HG03575 (cell line): ENCODE measurements at regions not wholly inside any gene's neighbourhood (a gene's known extent, or its start where the extent isn't known, plus 50 kb on each side); places are given as distances from the start of the nearest gene placed in this dataset.

Source experiments
- ATAC-seq: cut with Tn5 transposase; IDR thresholded peaks from one replicate; pipeline ENCODE4 v1.9.1; 2021; ENCODE audit not compliant: unreplicated experiment, insufficient number of reproducible peaks, low FRiP score; ENCODE audit errors: extremely low read depth

DNA sequence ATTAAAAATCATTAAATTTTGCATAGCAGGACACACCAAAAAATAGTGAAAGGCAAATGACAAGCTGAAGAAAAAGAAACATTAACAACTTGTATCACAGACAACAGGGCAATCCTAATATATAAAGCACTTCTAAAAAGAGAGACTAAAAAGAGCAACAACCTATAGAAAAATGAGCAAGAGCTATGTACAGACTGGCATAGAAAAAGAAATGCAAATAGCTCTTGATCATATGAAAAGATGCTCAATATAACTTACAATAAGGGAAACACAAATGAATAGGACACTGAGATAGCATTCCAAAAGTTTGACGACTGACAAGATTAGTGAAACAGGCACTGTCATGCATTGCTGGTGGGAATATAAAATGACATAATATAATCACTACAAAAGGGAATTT is 235.9 kb downstream of the SEC61B start:
- ATAC-seq = no peak

DNA sequence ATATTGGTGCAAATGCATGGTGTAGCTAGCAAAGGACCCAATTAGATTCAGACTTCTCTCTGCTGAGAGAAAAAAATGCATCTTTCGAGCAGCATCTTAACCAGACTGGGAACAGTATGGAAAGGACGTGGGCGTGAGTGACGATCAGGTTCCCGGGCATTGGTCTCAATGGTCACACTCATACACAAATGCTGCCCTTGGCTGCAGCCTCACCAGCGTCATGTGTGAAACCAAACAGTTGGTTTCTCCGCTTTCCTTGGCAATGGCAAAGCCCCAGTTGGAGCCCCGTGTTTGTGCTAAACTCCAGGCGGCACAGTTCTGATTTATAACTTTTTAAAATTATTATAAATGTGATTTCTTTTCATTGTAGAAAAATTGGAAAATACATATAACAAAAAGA is 237.8 kb downstream of the SEC61B start:
- ATAC-seq = no peak

DNA sequence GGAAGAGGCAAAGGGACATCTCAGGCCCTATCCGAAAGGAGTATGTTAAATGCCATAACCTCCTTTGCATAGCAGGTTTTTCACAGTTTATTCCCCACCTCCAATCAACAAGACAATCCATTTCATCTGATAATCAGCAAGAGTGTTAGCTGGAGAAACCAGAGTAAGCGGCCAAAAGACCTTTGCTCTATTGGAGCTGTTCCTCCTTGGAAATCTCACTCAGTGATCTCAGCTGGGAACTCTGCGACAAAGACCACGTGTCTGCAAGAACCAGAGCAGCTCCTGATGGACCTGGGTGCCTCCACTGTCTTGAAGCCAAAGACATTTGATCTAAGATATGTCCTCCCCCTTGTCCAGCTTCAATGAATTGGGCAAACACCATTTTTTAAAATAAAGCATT is 241.0 kb downstream of the SEC61B start:
- ATAC-seq = no peak

DNA sequence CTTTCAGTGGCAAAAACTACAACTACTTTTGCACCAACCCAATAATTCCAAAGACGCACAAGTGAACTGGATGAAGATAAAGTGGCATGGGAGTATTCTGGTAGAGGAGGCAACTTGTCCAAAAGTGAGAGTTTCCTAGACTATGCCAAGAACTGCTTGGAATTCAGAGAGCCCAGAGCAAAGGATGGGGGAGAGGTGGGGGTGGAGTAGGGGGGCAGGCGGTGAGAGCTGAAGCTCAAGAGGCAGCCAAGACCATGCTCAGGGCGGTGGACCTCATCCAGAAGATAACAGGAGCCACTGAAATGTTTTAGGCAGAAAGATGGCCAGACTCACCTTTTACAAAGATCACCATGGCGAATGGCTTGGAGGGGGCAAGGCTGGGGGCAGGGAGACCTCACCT is 242.5 kb downstream of the SEC61B start:
- ATAC-seq = no peak

DNA sequence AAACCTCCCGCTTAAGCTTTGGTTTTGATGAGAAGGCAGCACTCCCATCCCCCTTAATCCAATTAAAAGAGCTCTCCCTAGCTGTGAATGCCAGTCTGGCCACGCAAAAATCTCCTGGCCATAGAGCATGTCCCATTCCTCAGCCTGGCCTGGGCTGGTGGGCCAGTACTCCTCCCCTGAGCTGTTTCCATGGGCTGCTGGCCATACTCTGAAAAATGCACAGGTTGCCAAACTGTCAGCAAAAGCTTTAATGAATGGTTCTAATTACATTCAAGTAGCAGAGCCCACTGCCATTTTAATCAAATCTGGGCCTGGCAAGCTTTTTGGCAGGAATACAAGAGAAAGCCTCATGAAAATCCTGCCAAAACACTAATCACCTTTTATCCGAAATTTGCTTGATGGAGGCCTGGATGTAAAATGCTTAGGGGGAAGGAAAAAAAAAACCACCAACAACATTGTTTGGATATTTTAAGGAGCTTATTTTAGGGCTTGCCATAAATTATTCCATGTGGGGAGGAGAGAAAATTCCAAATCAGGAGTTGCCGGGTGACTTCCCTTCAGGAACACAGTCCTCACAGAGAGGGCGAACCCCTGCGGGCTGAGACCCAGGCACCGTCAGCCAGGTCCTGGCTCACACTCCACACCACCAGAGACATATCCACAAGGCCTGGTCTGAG is 243.3 kb downstream of the SEC61B start:
- ATAC-seq = no peak

DNA sequence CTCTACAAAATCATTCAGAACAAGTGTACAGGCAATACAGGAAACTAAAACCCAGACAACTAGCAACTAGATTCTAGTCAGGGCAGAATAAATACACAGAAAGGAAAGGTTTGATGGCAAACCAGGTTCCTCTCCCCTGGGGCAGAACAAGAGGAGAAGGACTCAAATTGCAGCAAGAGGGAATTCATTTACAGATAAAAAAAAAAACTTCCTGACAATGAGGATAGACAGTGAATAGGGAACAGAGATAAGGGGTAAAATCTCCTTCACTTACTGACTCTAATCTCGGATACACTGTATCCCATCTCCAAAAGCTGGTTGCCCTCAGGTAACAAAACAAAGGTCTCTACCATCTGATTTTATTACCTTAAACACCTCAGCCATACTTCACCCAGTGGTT is 244.0 kb downstream of the SEC61B start:
- ATAC-seq = no peak

DNA sequence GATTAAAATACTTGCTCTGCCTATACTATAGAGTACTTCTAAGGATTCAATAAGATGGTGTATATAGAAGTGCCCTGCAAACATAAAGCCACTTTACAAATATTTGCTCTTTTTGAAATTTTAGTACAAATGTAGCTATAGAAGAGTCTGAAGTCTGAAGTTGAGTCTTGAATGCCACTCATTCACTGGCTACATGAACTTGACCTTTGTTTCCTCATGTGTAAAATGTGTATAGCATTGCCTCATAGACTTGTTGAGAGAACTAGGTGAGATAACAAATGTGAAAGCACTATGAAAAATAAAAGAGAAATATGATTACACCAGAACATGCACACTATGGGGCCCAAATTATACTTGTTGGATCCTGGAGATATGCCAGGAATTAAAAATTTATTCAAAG is 244.7 kb downstream of the SEC61B start:
- no peak for ATAC-seq

DNA sequence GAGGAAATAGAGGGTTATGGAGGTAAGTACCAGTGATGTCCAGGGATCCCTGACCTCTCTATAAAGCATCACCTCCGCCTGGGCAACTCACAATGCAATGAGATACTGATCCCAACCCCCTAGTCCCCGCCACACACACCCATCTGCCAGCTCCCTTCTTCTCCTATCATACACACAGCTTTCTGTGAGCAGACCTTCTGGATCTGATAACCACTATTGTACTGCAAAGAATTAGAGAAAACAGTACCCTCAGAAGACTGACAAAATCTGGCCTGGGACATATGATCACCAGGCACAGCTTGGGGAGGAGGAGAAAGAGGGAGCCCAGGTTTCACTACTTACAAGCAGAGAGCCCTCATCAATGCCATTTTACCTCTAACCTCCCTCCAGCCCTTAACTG is 249.0 kb downstream of the SEC61B start:
- ATAC-seq = no peak

DNA sequence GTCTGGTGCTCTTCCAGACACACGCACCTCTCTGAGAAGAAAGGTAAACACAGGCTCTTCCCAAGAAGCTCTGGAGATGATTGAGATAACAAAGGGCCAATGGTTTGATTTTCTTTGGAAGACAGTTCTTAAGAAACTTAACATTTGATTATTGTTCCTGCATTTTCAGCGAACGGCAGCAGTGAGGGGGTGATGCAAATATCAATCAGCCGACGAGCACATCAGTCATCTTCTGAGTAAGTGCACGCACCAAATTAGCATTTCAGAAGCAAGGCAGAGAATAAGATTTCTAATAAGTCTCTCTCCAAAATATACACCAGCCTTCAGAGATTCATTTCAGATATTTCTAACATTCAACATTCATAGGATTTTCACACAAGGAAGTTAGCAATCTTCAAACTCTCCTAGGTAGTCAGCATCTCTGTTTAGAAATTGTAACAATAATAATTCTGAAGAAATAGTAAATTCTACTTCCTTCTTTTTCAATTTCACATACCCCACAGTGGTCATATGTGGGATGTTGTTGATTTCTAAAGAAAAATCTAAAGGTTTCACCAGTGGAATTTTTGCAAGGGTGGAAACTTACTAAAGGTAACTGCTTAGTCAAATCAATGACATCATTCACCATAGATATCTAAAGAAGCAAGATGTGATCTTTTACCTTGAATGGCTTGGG is 250.3 kb downstream of the SEC61B start:
- no peak for ATAC-seq

DNA sequence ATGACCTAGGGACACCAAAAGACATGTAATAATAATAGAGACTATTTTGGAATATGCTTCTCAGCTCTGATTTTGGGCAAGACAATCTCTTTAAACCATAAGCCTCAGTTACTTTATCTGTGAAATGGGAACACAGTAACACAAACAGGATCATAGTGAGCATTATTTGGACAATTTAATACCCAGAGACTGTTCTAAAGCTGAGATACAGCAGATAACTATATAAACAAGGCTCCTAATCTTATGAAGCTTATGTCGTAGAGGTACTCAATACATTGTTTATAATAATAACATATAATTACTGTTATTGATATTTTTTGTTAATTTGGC is 250.8 kb downstream of the SEC61B start:
- ATAC-seq = no peak

DNA sequence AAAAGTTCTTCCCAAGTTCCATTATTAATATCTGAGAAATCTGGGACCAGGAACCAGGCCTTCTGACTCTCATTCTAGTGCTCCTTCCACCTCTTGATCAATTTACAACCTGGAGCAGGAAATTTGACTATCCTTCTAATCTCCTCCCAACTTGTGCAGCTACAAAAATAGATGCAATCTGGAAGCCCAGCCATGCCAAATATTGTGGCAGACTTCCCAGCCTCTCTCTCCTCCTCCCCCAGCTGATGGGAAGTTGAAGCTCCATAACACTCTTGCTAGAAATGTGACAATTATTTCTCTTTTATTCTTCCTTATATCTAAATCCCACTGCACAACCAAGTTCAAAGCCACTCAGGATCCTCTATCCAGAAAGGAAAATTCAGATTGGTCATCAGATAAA is 252.1 kb downstream of the SEC61B start:
- no peak for ATAC-seq

DNA sequence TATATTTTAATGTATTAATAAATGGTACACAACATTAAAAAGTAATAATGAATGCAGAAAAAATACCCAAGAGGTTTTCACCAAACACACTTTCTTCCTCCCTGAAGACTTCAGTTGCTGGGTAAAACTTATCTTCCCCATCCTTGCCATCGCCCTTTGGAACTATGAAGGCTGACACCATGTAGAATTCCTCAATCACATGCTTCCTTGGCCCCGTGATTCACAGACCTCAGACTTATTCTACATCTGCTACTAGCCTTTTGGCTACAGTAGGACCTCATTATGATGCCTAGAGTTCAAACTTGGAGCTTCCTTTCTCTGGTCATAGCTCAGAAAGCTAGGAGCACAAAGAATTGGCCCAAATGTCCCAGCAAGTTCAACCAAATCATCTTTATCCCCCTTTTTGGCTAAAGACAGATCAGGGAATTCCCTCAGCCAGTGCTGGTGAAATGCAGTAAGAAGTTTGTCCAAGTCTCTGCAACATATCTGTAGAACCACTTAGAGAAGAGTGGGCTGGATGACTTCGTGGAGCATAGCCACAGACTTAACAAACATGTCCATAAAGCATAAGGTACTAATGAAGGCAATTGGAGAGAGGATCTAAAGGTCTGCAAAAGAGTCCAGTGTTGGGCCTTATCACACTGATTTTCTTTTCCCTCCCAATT is 253.5 kb downstream of the SEC61B start:
- ATAC-seq = no peak

DNA sequence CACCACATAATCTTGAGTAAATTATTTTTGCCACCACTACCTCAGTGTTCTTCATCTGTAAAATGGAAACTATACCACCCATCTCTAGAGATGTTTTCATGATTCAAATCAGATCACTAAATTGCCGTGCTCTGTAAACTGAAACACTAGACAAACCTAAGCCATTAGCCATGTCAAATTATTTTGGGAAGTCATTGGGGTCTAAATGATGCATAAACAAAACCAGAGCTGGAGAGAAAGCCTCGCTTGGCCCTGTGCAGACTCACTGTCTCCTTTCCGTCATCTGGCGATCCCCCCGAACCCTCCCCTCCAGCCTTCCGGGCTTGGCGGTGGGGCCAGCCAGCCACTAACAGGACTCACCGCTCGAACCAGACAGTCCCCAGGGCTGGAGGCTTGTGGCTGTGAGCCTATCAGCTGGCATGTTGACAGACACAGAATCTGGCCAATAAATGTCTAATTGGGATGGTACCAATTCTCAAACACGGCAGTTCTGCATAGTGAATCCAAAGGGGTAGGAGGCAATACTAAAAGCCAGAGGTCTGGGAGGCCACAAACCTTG is 256.5 kb downstream of the SEC61B start:
- no peak for ATAC-seq

DNA sequence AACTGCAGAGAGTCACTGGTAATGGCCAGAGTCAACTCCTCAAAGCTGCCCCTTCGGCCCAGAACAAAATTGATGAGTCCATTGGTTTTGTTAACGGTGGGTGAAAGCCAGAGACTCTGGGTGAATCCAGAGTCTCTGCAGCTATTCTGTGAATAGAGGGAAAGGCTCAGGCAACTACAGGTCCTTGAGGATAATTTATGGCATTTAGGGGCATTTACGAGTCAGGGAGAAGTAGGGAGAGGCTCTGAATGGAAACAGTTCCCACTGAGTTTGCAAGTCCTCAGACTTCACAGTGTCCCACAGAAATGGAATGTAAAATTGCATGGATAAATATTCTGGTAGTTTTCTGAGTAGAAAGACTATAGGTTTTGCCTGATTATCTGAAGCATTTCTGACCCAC is 257.8 kb downstream of the SEC61B start:
- ATAC-seq = no peak

DNA sequence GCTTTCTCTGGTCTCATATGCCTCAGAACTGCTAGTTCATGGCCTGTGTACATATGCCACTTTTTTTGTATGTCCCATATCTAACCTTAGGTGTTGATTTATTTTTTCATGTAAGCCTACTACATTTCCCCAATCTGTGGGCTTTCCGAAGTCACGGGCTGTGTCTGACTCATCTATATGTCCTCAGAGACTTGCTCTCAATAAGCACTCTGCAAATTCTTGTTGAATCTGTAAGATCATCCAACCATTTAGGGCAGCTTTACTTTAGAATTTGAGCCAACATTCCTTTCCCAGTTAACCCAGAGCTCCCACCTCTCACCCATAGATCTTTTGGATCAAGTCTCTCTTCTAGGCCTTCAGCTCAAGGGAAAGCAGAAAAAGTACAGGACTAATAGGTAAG is 263.4 kb downstream of the SEC61B start:
- ATAC-seq = no peak

DNA sequence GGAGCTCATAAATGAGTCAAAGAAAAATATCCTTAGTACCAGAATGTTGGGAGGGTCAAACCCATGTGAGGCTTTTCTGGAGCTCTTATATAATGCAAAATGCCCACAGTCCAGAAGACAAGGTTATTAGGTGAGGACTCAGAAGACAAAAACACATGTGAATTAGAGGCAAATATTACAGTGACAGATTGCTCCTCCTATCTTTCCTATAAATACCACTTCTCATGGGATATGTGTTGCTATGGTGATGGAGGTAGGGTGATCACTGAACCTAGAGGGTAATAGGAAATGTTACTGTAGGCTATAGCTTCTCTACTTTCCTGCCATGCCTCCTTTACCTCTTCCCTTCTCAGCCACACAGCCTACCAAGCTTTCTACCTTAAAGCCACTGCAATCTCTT is 264.6 kb downstream of the SEC61B start:
- no peak for ATAC-seq

DNA sequence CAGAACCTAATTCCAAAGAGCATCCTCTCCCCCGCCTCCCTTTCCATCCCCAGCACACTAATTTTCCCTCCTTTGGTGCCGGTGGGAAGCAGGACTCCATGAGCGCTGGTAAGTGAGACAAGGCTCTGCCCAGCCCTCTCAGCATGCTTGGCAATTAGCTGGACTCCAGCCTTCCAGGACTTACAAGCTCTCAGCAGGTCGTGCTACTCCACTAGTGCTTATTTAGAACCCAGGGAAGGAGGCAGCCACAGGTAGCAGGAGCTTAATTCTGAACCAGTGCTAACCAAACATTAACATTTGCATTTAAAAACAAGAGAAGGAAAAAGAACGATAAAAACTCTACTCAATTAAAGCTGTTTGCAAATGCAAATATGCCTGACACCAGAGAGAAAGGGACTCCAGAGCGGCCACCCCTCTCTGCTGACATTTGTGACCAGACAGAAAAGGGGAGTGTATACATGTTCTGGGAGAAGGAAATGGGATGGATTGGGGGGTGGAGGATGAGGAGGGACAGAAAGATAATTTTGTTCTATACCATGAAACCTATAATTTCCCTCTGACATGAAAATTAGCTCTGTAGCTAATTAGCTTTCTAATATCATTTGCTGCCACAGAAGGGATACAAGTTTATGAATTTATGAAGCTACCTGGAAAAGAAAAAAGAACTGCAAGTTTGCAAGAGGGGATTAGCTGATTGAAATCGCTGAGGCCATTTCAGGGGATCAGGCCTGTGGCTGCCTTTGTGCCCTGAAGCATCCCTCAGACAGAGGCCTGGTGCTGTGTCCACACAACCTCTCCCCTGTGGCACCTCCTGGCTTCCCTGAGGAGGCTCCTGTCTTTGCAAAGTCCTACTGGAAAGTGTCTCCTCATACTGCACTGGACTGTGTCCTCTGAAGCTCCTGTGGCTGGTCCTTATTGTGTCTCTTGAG is 266.3 kb downstream of the SEC61B start:
- no peak for ATAC-seq

DNA sequence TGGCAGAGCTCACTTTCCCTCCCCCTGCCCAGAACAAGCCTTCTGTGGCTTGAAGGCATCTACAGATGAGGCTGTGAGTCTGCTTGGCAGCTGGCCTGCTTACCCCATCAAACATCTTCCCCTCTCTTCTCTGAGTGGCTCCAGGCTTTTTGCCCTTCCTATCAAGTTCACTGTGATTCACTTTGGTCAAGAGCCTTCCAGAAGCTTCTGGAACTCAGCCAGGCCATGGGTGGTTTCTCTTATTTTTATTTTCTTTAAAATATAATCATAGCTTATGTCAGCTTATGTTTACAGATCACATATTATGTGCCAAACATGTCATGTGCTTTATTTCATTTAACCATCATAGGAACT is 267.0 kb downstream of the SEC61B start:
- no peak for ATAC-seq

DNA sequence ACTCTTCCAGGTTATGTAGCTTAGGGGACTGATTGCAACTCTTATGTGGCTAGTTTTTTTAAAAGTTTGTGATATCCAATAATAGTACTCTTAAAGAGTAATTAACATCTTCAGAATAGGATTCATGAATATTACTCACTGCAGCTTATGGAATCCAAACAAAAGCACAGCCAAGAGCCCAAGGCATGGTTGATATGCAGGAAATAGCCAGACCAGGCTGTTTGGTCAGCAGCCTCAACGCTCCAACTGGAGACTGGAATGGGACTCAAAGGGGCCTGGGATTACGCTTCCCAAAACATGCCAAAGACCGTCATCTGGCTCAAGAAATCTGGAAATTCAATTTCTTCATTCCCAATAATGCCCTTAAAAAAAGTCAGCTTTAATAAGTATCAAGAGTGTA is 268.6 kb downstream of the SEC61B start:
- ATAC-seq = no peak
